ENCODE measurements at regions not wholly inside any gene's neighbourhood (a gene's known extent, or its start where the extent isn't known, plus 50 kb on each side); places are given as distances from the start of the nearest gene placed in this dataset.
A peak's percentile ranks its signal among the peaks of the same experiment; 100 is the strongest.

DNA sequence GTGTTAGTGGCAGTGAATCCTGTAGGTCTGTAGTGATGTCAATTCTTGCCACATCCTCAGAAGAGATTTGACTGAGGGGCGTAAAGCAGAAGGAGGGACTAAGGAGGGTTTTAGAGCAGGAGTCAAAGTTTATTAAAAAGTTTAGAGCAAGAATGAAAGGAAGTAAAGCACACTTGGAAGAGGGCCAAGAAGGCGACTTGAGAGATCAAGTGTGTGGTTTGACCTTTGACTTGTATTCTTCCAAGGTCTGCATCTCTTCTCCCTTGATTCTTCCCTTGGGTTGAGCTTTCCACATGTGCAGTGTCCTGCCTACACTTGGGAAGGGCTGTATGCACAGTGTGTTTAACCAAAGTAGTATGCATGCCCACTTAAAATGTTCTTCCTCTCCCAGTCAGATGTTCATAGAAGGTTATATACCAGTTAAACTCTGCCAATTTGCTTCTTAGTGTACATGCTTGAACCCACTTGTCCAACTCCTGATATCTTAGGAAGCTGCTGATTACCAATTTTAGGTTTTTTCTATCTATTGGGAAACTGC, 627.6 kb downstream of the MMUT start:
- TF ChIP-seq, protein P1, sequence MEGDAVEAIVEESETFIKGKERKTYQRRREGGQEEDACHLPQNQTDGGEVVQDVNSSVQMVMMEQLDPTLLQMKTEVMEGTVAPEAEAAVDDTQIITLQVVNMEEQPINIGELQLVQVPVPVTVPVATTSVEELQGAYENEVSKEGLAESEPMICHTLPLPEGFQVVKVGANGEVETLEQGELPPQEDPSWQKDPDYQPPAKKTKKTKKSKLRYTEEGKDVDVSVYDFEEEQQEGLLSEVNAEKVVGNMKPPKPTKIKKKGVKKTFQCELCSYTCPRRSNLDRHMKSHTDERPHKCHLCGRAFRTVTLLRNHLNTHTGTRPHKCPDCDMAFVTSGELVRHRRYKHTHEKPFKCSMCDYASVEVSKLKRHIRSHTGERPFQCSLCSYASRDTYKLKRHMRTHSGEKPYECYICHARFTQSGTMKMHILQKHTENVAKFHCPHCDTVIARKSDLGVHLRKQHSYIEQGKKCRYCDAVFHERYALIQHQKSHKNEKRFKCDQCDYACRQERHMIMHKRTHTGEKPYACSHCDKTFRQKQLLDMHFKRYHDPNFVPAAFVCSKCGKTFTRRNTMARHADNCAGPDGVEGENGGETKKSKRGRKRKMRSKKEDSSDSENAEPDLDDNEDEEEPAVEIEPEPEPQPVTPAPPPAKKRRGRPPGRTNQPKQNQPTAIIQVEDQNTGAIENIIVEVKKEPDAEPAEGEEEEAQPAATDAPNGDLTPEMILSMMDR (IDR thresholded peaks at IDR 0.05), result no peak
- Mint-ChIP-seq H3K27ac (ENCODE audit: unreplicated experiment) (no peak overlapping the region), H3K4me1 (ENCODE audit: unreplicated experiment) (peaks cover 20% of the 10 kb centered on the region), H3K36me3 (ENCODE audit: unreplicated experiment) (peaks cover 5% of the 10 kb centered on the region), H3K4me3 (ENCODE audit: unreplicated experiment) (no peak overlapping the region), H3K27me3 (ENCODE audit: unreplicated experiment) (no peaks in the 10 kb centered on the region), H3K9me3 (ENCODE audit: unreplicated experiment) (peaks cover 16% of the 10 kb centered on the region)
- no peak for DNase-seq (ENCODE audit: extremely low spot score, unreplicated experiment)

DNA sequence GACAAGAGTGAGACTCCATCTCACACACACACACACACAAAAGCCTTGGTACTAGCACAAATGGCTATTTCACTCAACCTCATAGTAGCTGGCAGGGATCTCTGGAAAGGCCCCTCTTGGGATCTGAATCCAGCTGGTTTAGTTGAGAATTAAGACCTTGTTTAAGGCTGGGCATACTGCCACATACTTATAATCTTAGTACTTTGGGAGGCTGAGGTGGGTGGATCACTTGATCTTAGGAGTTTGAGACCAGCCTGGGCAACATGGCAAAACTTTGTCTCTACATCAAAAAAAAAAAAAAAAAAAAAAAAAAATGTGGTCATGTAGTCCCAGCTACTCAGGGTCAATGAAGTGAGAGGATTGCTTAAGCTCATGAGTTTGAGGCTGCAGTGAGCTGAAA, 628.3 kb downstream of the MMUT start:
- peaks cover 20% of the 10 kb centered on the region for H3K4me1 Mint-ChIP-seq (ENCODE audit: unreplicated experiment)
- H3K36me3 Mint-ChIP-seq (ENCODE audit: unreplicated experiment), result no peaks in the 10 kb centered on the region
- no peak overlapping the region for H3K4me3 Mint-ChIP-seq (ENCODE audit: unreplicated experiment)
- no peaks in the 10 kb centered on the region for H3K27me3 Mint-ChIP-seq (ENCODE audit: unreplicated experiment)
- H3K9me3 Mint-ChIP-seq (ENCODE audit: unreplicated experiment), result peaks cover 9% of the 10 kb centered on the region
- TF ChIP-seq, protein P1 (IDR thresholded peaks at IDR 0.05), result no peak
- no peak for DNase-seq (ENCODE audit: extremely low spot score, unreplicated experiment)
- no peak overlapping the region for H3K27ac Mint-ChIP-seq (ENCODE audit: unreplicated experiment)

DNA sequence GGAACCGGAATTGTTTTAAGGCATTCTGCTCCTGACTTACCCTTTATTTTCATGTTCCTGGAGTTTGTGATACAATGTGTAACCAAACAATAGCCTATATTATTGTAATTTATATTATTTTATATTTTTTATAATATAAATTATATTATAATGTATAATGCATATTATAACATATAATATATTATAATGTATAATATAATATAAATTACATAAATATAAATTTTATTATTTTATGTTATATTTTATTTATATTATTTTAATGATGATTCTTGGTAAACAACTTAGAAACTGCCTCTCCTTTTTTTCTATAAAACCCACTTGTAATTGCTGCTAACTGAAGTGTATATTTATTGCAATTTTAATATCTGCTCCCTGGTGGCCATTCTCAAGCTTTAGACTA, 629.1 kb downstream of the MMUT start:
- TF ChIP-seq, protein P1 (IDR thresholded peaks at IDR 0.05), result no peak
- Mint-ChIP-seq H3K4me1 (ENCODE audit: unreplicated experiment) (peaks cover 20% of the 10 kb centered on the region), H3K27ac (ENCODE audit: unreplicated experiment) (no peak overlapping the region), H3K36me3 (ENCODE audit: unreplicated experiment) (no peaks in the 10 kb centered on the region), H3K9me3 (ENCODE audit: unreplicated experiment) (peaks cover 3% of the 10 kb centered on the region), H3K27me3 (ENCODE audit: unreplicated experiment) (no peaks in the 10 kb centered on the region), H3K4me3 (ENCODE audit: unreplicated experiment) (no peak overlapping the region)
- DNase-seq (ENCODE audit: extremely low spot score, unreplicated experiment), result no peak

DNA sequence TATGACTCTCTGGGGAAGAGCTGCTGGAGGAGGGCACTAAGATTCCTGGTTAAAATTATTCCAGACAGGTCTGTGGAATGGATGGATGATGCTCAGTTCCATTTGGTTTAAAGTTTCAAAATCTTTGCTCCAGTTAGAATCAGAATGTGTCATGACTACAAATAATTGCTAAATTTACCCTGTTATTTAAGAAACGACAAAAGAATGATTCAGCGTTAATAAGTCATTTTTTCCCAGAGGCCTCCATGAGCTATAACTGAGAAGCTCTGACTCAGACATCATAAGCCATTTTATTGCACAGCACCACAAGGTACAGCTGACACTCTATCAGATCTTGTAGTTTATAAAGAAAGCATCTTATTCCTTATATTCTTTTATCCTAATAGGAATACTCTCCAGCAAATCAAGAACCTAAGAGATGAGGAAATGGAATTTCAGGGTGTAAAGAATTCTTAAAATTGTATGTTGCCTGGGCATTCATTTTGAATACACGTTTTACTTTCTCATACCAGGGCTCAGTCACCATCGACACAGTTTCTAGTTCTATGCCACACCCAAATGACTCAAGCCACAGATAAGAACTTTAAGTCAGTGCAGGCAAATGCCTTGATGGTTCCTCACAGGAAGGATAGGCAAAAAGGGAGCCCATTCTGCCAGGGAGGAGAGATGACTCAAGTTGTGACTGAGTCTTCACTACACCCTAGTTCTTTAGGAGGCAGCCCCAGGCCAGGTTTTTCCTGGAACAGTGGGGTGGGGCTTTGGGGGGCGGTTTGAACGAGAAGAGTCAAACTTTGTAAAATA, 636.0 kb downstream of the MMUT start:
- Mint-ChIP-seq H3K4me3 (ENCODE audit: unreplicated experiment) (peak overlapping the region; percentile 16), H3K4me1 (ENCODE audit: unreplicated experiment) (peaks cover 36% of the 10 kb centered on the region), H3K27me3 (ENCODE audit: unreplicated experiment) (no peaks in the 10 kb centered on the region), H3K27ac (ENCODE audit: unreplicated experiment) (peak overlapping the region; percentile 97), H3K36me3 (ENCODE audit: unreplicated experiment) (peaks cover 2% of the 10 kb centered on the region), H3K9me3 (ENCODE audit: unreplicated experiment) (peaks cover 2% of the 10 kb centered on the region)
- TF ChIP-seq, protein P1 (IDR thresholded peaks at IDR 0.05), result no peak
- DNase-seq (ENCODE audit: extremely low spot score, unreplicated experiment), result no peak

DNA sequence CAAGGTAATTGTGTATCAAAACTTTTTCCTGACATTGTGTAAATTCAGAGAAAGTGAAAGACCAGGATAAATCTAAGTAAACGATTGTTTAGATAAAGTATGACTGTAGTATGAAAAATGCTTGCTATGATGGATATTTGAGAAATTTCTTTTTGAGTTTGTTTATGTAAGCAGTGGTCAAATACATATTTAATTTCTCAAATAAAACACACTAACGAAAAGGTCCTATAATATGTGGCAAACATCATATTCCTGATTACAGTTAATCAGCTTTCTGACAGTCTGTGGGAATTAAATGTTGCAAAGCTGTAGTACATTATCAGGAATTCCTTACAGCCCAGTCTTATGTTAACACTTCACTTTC, 636.9 kb downstream of the MMUT start:
- peak overlapping the region; percentile 60 for H3K4me3 Mint-ChIP-seq (ENCODE audit: unreplicated experiment)
- H3K36me3 Mint-ChIP-seq (ENCODE audit: unreplicated experiment), result peaks cover 2% of the 10 kb centered on the region
- peaks cover 4% of the 10 kb centered on the region for H3K9me3 Mint-ChIP-seq (ENCODE audit: unreplicated experiment)
- TF ChIP-seq, protein P1 (IDR thresholded peaks at IDR 0.05), result no peak
- no peaks in the 10 kb centered on the region for H3K27me3 Mint-ChIP-seq (ENCODE audit: unreplicated experiment)
- H3K4me1 Mint-ChIP-seq (ENCODE audit: unreplicated experiment), result peaks cover 36% of the 10 kb centered on the region
- H3K27ac Mint-ChIP-seq (ENCODE audit: unreplicated experiment), result peak overlapping the region; percentile 97
- no peak for DNase-seq (ENCODE audit: extremely low spot score, unreplicated experiment)
